Memory B cell (primary cell): ENCODE measurements at regions not wholly inside any gene's neighbourhood (a gene's known extent, or its start where the extent isn't known, plus 50 kb on each side); places are given as distances from the start of the nearest gene placed in this dataset.
"Not testable (repeated sequence)": the region's sequence is repeated elsewhere in the genome, so short reads cannot be mapped to it uniquely, and the experiment has no call there.

Source experiments
- ATAC-seq: fragments of 150-1000 bp; cut with Tn5 transposase; 2 replicates; pipeline ENCODE4 v1.10.0; 2021; ENCODE audit warnings: low read depth, mild to moderate bottlenecking, moderate library complexity
- DNase-seq, 2 donors: peaks; one replicate each; pipeline ENCODE4 v3.0.0; 2022; ENCODE audit warnings: low spot score in 2 of 2
- H3K27ac Mint-ChIP-seq: one replicate; pipeline ENCODE4 v1.8.0; 2022; ENCODE audit warnings: mild to moderate bottlenecking, moderate library complexity, mixed read lengths
- H3K27me3 Mint-ChIP-seq: one replicate; pipeline ENCODE4 v1.8.0; 2022; ENCODE audit warnings: mixed read lengths
- H3K36me3 Mint-ChIP-seq: one replicate; pipeline ENCODE4 v1.8.0; 2022; ENCODE audit warnings: mild to moderate bottlenecking, mixed read lengths
- H3K4me1 Mint-ChIP-seq: one replicate; pipeline ENCODE4 v1.8.0; 2022; ENCODE audit warnings: mixed read lengths
- H3K4me3 Mint-ChIP-seq: one replicate; pipeline ENCODE4 v1.8.0; 2022; ENCODE audit warnings: mild to moderate bottlenecking, moderate library complexity, mixed read lengths
- H3K9me3 Mint-ChIP-seq: one replicate; pipeline ENCODE4 v1.8.0; 2022; ENCODE audit warnings: mixed read lengths

DNA sequence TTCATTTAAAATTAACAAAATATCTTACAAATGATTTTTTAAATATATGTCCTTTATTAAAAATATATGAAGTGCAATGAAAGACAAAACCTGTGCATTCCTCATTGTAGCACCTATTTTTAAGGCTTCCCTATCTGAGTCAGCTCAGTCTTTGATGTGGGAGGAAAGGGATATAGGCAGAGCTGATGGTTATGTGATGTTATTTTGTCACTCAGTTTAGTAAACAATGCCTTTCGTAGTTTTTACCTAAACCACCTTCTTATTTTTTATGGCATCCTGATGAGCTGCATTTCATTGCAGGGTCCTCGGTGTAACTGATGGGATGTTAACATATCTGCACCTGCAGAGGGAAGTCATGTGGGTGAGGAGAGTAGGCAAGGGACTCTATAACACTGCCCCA, 58.9 kb upstream of the FRMD6 start:
- H3K9me3 Mint-ChIP-seq, result no peaks in the 10 kb centered on the region
- H3K27ac Mint-ChIP-seq, result no peak overlapping the region
- no peak for ATAC-seq
- no peaks in the 10 kb centered on the region for H3K4me1 Mint-ChIP-seq
- peaks cover 10% of the 10 kb centered on the region for H3K27me3 Mint-ChIP-seq
- no peak overlapping the region for H3K4me3 Mint-ChIP-seq
- no peaks in the 10 kb centered on the region for H3K36me3 Mint-ChIP-seq
- no peak for DNase-seq

DNA sequence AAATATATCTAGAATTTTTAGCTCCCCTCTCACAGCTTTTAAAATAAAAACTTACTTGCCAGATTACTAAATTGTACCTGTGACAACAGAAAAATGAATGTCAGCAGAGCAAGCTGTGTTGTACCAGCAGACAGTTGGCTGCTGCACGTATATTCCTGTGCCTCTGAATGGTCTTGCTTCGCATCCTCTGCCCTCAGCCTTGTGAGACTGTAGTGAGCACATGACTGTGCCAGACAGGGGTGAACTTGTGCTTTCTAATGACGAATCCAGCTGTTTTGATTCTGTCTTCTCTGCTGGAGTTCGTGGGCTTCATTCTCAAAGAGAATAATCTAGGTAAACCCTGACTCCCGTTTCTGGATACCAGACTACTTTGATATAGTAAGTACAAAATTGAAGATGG, 58.3 kb upstream of the FRMD6 start:
- ATAC-seq, result no peak
- Mint-ChIP-seq H3K9me3 (no peaks in the 10 kb centered on the region), H3K27me3 (peaks cover 9% of the 10 kb centered on the region), H3K4me3 (no peak overlapping the region), H3K36me3 (no peaks in the 10 kb centered on the region), H3K27ac (no peak overlapping the region), H3K4me1 (no peaks in the 10 kb centered on the region)
- no peak for DNase-seq

DNA sequence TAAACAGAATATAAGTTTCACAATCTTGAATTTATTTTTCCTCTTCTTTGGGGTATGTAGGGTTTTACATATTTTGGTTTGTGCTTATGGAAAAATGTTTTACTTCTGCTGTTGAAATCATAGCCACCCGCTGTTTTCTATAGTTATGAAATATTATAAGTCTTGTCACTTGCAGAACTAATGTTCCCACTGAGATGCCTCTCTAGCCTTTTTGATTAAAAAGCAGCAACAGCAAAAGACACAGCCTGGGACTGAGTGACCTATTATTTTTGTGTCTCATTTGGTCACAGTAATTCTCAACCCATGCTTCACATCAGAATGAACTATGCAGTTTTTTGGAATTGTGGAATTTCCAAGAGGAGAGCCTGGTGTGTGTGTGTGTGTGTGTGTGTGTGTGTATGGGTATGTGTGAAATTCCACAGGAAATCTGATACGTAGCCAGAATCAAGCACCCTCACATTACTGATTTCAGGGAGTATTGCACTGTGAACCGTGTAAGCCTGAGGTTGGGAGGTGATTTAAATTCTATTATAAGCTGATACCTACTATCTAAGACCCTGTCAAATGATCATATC, 55.7 kb upstream of the FRMD6 start:
- Mint-ChIP-seq H3K4me3 (no peak overlapping the region), H3K27me3 (peaks cover 4% of the 10 kb centered on the region), H3K4me1 (no peaks in the 10 kb centered on the region), H3K9me3 (no peaks in the 10 kb centered on the region), H3K36me3 (no peaks in the 10 kb centered on the region), H3K27ac (no peak overlapping the region)
- ATAC-seq (no peak), DNase-seq (no peak)

DNA sequence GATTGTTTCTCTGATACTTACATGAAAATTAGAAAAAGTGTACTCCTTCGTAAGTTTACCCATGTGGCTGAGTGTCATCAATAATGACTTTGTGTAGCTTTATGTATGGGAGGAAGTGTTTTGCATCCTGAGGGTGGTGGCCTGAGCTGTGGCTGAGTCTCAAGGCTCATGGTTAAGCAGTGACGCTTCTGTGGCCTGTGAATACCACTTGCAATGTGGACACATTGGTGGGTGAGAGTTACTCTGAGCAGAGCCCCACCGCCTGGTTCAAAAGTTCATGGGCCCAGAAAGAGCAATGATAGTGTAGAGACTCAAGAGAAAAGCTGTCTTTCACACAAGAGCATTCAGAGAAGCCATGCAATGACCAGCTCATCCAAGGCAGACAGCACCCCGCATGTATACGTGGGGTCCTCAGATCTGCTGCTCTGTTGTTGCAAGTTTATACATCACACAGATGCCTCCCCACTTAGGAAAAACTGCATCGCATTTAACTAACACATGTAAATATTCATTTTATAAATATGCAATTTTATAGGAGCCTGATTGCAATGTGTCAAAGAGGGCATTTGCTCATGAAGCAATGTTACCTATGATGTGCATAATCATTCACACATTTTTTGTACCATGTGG, 55.1 kb upstream of the FRMD6 start:
- Mint-ChIP-seq H3K4me3 (no peak overlapping the region), H3K4me1 (no peaks in the 10 kb centered on the region), H3K27me3 (peaks cover 4% of the 10 kb centered on the region), H3K27ac (no peak overlapping the region), H3K36me3 (no peaks in the 10 kb centered on the region), H3K9me3 (no peaks in the 10 kb centered on the region)
- ATAC-seq (no peak), DNase-seq (no peak)

- Mint-ChIP-seq H3K4me3 (no peak overlapping the region), H3K27me3 (peaks cover 4% of the 10 kb centered on the region), H3K9me3 (no peaks in the 10 kb centered on the region), H3K27ac (no peak overlapping the region), H3K36me3 (no peaks in the 10 kb centered on the region), H3K4me1 (no peaks in the 10 kb centered on the region)
- ATAC-seq (no peak), DNase-seq (no peak)
Measured at GRCh38 chr14:51597261-51598001, 54.3 kb upstream of the FRMD6 start.

- H3K4me1 Mint-ChIP-seq, H3K27ac Mint-ChIP-seq, H3K4me3 Mint-ChIP-seq, H3K36me3 Mint-ChIP-seq, DNase-seq, H3K9me3 Mint-ChIP-seq, ATAC-seq, H3K27me3 Mint-ChIP-seq: not testable (repeated sequence)
Measured at GRCh38 chr14:51598924-51599600, 52.6 kb upstream of the FRMD6 start.

DNA sequence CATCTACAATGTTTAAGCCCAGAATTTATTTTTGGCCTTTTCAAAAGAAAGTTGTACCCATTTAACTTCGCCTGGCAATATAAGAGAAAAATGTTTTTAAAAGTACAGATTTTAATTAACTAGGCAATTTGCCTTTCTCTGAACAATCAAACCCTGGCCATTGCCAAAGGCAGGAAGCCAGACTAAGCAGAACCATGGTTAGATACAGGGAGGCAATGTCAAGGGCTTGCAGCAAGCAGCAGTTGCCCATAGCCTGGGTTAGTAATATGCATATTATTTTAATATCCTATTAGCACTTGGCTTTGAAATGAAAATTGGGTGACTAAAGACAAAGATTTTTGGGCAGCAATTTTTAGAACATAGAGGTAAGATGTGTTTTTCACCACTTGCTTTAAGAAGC, 51.1 kb upstream of the FRMD6 start:
- H3K36me3 Mint-ChIP-seq, result no peaks in the 10 kb centered on the region
- DNase-seq (no peak), ATAC-seq (no peak)
- no peaks in the 10 kb centered on the region for H3K9me3 Mint-ChIP-seq
- peaks cover 4% of the 10 kb centered on the region for H3K27me3 Mint-ChIP-seq
- H3K4me3 Mint-ChIP-seq, result no peak overlapping the region
- no peak overlapping the region for H3K27ac Mint-ChIP-seq
- H3K4me1 Mint-ChIP-seq, result no peaks in the 10 kb centered on the region
